GM12878 (cell line): ENCODE measurements at regions not wholly inside any gene's neighbourhood (a gene's known extent, or its start where the extent isn't known, plus 50 kb on each side); places are given as distances from the start of the nearest gene placed in this dataset.
"Not testable (repeated sequence)": the region's sequence is repeated elsewhere in the genome, so short reads cannot be mapped to it uniquely, and the experiment has no call there.

Experiments used
- ATAC-seq: fragments of 200-7000 bp; cut with Tn5 transposase; 3 replicates; pipeline ENCODE4 v1.9.1; 2020; ENCODE audit warnings: mild to moderate bottlenecking, moderate library complexity
- BruUV-seq: library from RNA; stranded (reverse); fragments of 400-500 nt; replicated peaks from 2 replicates; lab custom pipeline; 2021; lab: Mats Ljungman, UMichigan
- CTCF ChIA-PET: fragments of 300-600 bp; sonication (Branson Sonifier 250); formaldehyde crosslinking; extraction: SDS; loops from one replicate; lab custom pipeline; 2021; ENCODE audit warnings: inconsistent platforms; lab: Yijun Ruan, JAX
- POLR2A ChIA-PET: fragments of 350-600 bp; formaldehyde crosslinking; extraction: SDS; loops from one replicate; lab custom pipeline; 2021; ENCODE audit warnings: inconsistent platforms; lab: Charles Lee
- RAD21 ChIA-PET: fragments of 300-600 bp; sonication (Branson Sonifier 250); formaldehyde crosslinking; loops from one replicate; lab custom pipeline; 2023; ENCODE audit warnings: antibody characterized with exemption; ENCODE audit not compliant: unreplicated experiment; lab: Charles Lee
- SMC1A ChIA-PET: fragments of 300-600 bp; sonication (Branson Sonifier 250); formaldehyde crosslinking; loops from one replicate; lab custom pipeline; 2023; ENCODE audit not compliant: unreplicated experiment, uncharacterized antibody; lab: Charles Lee
- DNase-seq: peaks from one replicate; pipeline ENCODE4 v3.0.0-alpha.2; 2011; ENCODE audit warnings: low read depth, low spot score
- FAIRE-seq: peaks from 3 replicates; lab custom pipeline; 2011; peaks lifted over from hg19 to GRCh38; lab: Jason Lieb, UNC
- H2AFZ ChIP-seq: 2 replicates; pipeline ENCODE4 v1.6.0; 2011; ENCODE audit warnings: low read depth, low read length, control low read depth; ENCODE audit not compliant: control insufficient read depth
- H3K27ac ChIP-seq: 2 replicates; pipeline ENCODE4 v1.5.1; 2011; ENCODE audit warnings: control low read depth; ENCODE audit not compliant: control insufficient read depth, insufficient read depth
- H3K27me3 ChIP-seq, 2 experiments: replicated peaks in 1 of 2; 2 replicates each; pipeline versions ENCODE4 v1.6.0 to v1.6.1; 2011; ENCODE audit warnings: low read length in 1 of 2; ENCODE audit not compliant: control insufficient read depth in 2 of 2, insufficient read depth in 2 of 2
- H3K36me3 ChIP-seq, 2 experiments: 2 replicates each; pipeline ENCODE4 v1.5.1; 2011; ENCODE audit warnings: low read length in 1 of 2; ENCODE audit not compliant: control insufficient read depth in 2 of 2, insufficient read depth in 2 of 2
- H3K4me1 ChIP-seq: 2 replicates; pipeline ENCODE4 v1.6.1; 2011; ENCODE audit warnings: mild to moderate bottlenecking, low read length, moderate library complexity, mixed read lengths; ENCODE audit not compliant: control insufficient read depth, insufficient read depth
- H3K4me2 ChIP-seq: 2 replicates; pipeline ENCODE4 v1.6.0; 2011; ENCODE audit warnings: control low read depth; ENCODE audit not compliant: control insufficient read depth, insufficient read depth
- H3K4me3 ChIP-seq: fragments of 200-600 bp; sonication (generic); 2 replicates; pipeline ENCODE4 v1.5.1; 2016
- H3K79me2 ChIP-seq: 2 replicates; pipeline ENCODE4 v1.6.0; 2011; ENCODE audit warnings: low read length; ENCODE audit not compliant: control insufficient read depth, insufficient read depth
- H3K9ac ChIP-seq: 2 replicates; pipeline ENCODE4 v1.8.0; 2011; ENCODE audit warnings: low read length, control low read depth, mixed read lengths; ENCODE audit not compliant: control insufficient read depth, insufficient read depth
- H3K9me3 ChIP-seq: replicated peaks from 3 replicates; pipeline ENCODE4 v1.5.1; 2011; ENCODE audit warnings: mild to moderate bottlenecking, low read length; ENCODE audit not compliant: control insufficient read depth, insufficient read depth
- H4K20me1 ChIP-seq: 2 replicates; pipeline ENCODE4 v1.6.0; 2011; ENCODE audit not compliant: control insufficient read depth, insufficient read depth
- BMI1 ChIP-seq: fragments of 450-650 bp; IDR thresholded peaks from 2 replicates; pipeline ENCODE4 v1.6.1; 2016; ENCODE audit warnings: mild to moderate bottlenecking, moderate library complexity, borderline replicate concordance
- CBFB ChIP-seq: IDR thresholded peaks from 2 replicates; pipeline ENCODE4 v1.6.1; 2016; ENCODE audit warnings: antibody characterized with exemption, low read depth
- CBX5 ChIP-seq: sonication (generic); IDR thresholded peaks from 2 replicates; pipeline ENCODE4 v1.6.1; 2016; ENCODE audit warnings: low read depth, moderate library complexity, mild to moderate bottlenecking, inconsistent platforms
- RFX5 ChIP-seq: IDR thresholded peaks from 2 replicates; pipeline ENCODE4 v1.6.1; 2011; ENCODE audit warnings: low read depth, low read length, improper control_type of control experiment
- WGBS: methylation state at CpG from one replicate; pipeline ENCODE4 v1.1.6; 2016; ENCODE audit warnings: low lambda C conversion rate; ENCODE audit not compliant: insufficient replicate concordance, insufficient coverage; ENCODE audit errors: missing lambda C conversion rate; 5-methylcytosine and 5-hydroxymethylcytosine counted together
- in situ Hi-C: fragments of 300-500 bp; cut with MboI; formaldehyde crosslinking; loops from 9 replicates; pipeline ENCODE4 v1.14.3; 2018; ENCODE audit warnings: mixed read lengths
- intact Hi-C: fragments of 100-400 bp; cut with micrococcal nuclease; formaldehyde crosslinking; loops from one replicate; pipeline ENCODE4 v1.14.2; 2022; ENCODE audit not compliant: unreplicated experiment
- TF ChIP-seq, protein P1 (sequence below): fragments of 450-650 bp; formaldehyde crosslinking; IDR thresholded peaks from 2 replicates; pipeline ENCODE4 v1.4.0; 2020; ENCODE audit warnings: mild to moderate bottlenecking, moderate library complexity
- TF ChIP-seq, protein P2 (sequence below): IDR thresholded peaks from 2 replicates; pipeline ENCODE4 v1.6.1; 2011; ENCODE audit warnings: low read depth, low read length, improper control_type of control experiment, borderline replicate concordance
- TF ChIP-seq, protein P3 (sequence below): fragments of 450-650 bp; IDR thresholded peaks from 2 replicates; pipeline ENCODE4 v1.6.1; 2016; ENCODE audit warnings: mild to moderate bottlenecking, moderate library complexity, borderline replicate concordance

DNA sequence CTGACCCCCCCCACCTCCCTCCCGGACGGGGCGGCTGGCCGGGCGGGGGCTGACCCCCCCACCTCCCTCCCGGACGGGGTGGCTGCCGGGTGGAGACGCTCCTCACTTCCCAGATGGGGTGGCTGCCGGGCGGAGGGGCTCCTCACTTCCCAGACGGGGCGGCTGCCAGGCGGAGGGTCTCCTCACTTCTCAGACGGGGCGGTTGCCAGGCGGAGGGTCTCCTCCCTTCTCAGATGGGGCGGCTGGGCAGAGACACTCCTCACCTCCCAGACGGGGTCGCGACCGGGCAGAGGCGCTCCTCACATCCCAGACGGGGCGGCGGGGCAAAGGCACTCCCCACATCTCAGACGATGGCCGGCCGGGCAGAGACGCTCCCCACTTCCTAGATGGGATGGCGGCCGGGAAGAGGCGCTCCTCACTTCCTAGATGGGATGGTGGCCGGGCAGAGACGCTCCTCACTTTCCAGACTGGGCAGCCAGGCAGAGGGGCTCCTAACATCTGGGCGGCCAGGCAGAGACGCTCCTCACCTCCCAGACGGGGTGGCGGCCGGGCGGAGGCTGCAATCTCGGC is 597.6 kb downstream of the ZEB2 start:
- H3K9me3 ChIP-seq, FAIRE-seq, H3K27ac ChIP-seq, H3K79me2 ChIP-seq, RAD21 ChIA-PET, H3K4me3 ChIP-seq, POLR2A ChIA-PET, SMC1A ChIA-PET, DNase-seq, H3K9ac ChIP-seq, H3K36me3 ChIP-seq, H2AFZ ChIP-seq, H3K4me1 ChIP-seq, H3K27me3 ChIP-seq, intact Hi-C loops, H4K20me1 ChIP-seq, BruUV-seq, ATAC-seq, H3K4me2 ChIP-seq, in situ Hi-C loops, CTCF ChIA-PET: not testable (repeated sequence)
- 86% methylated on average over 19 of the region's 42 CpGs for WGBS

DNA sequence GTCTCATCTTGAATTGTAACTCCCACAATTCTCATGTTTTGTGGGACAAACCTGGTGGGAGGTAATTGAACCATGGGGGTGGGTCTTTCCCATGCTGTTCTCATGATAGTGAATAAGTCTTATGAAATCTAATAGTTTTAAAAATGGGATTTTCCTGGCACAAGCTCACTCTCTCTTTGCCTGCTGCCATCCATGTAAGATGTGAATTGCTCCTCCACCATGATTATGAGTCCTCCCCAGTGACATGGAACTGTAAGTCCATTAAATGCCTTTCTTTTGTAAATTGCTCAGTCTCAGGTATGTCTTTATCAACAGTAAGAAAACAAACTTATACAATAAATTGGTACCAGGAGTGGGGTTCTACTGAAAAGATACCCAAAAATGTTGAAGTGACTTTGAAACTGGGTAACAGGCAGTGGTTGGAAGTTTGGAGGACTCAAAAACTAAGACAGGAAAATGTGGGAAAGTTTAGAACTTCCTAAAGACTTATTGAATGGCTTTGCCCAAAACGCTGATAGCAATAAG is 601.4 kb downstream of the ZEB2 start:
- FAIRE-seq = no peak
- TF ChIP-seq, protein P1, sequence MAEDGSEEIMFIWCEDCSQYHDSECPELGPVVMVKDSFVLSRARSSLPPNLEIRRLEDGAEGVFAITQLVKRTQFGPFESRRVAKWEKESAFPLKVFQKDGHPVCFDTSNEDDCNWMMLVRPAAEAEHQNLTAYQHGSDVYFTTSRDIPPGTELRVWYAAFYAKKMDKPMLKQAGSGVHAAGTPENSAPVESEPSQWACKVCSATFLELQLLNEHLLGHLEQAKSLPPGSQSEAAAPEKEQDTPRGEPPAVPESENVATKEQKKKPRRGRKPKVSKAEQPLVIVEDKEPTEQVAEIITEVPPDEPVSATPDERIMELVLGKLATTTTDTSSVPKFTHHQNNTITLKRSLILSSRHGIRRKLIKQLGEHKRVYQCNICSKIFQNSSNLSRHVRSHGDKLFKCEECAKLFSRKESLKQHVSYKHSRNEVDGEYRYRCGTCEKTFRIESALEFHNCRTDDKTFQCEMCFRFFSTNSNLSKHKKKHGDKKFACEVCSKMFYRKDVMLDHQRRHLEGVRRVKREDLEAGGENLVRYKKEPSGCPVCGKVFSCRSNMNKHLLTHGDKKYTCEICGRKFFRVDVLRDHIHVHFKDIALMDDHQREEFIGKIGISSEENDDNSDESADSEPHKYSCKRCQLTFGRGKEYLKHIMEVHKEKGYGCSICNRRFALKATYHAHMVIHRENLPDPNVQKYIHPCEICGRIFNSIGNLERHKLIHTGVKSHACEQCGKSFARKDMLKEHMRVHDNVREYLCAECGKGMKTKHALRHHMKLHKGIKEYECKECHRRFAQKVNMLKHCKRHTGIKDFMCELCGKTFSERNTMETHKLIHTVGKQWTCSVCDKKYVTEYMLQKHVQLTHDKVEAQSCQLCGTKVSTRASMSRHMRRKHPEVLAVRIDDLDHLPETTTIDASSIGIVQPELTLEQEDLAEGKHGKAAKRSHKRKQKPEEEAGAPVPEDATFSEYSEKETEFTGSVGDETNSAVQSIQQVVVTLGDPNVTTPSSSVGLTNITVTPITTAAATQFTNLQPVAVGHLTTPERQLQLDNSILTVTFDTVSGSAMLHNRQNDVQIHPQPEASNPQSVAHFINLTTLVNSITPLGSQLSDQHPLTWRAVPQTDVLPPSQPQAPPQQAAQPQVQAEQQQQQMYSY (CRISPR knock-in tag) = no peak
- no peak for TF ChIP-seq BMI1
- TF ChIP-seq, protein P2, sequence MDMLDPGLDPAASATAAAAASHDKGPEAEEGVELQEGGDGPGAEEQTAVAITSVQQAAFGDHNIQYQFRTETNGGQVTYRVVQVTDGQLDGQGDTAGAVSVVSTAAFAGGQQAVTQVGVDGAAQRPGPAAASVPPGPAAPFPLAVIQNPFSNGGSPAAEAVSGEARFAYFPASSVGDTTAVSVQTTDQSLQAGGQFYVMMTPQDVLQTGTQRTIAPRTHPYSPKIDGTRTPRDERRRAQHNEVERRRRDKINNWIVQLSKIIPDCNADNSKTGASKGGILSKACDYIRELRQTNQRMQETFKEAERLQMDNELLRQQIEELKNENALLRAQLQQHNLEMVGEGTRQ = no peak
- TF ChIP-seq CBFB = no peak
- no peak for TF ChIP-seq RFX5
- no peak for TF ChIP-seq CBX5
- TF ChIP-seq, protein P3, sequence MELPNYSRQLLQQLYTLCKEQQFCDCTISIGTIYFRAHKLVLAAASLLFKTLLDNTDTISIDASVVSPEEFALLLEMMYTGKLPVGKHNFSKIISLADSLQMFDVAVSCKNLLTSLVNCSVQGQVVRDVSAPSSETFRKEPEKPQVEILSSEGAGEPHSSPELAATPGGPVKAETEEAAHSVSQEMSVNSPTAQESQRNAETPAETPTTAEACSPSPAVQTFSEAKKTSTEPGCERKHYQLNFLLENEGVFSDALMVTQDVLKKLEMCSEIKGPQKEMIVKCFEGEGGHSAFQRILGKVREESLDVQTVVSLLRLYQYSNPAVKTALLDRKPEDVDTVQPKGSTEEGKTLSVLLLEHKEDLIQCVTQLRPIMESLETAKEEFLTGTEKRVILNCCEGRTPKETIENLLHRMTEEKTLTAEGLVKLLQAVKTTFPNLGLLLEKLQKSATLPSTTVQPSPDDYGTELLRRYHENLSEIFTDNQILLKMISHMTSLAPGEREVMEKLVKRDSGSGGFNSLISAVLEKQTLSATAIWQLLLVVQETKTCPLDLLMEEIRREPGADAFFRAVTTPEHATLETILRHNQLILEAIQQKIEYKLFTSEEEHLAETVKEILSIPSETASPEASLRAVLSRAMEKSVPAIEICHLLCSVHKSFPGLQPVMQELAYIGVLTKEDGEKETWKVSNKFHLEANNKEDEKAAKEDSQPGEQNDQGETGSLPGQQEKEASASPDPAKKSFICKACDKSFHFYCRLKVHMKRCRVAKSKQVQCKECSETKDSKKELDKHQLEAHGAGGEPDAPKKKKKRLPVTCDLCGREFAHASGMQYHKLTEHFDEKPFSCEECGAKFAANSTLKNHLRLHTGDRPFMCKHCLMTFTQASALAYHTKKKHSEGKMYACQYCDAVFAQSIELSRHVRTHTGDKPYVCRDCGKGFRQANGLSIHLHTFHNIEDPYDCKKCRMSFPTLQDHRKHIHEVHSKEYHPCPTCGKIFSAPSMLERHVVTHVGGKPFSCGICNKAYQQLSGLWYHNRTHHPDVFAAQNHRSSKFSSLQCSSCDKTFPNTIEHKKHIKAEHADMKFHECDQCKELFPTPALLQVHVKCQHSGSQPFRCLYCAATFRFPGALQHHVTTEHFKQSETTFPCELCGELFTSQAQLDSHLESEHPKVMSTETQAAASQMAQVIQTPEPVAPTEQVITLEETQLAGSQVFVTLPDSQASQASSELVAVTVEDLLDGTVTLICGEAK = no peak

More for the DNA sequence above, 601.4 kb downstream of the ZEB2 start:
- CTCF ChIA-PET = no interaction called here
- H3K4me3 ChIP-seq = no peak overlapping the region
- H3K79me2 ChIP-seq = no peaks in the 10 kb centered on the region
- intact Hi-C loops = no loop called here
- H3K4me2 ChIP-seq = no peak overlapping the region
- DNase-seq (no peak), ATAC-seq (no peak)
- no peaks in the 10 kb centered on the region for H3K27me3 ChIP-seq
- SMC1A ChIA-PET = interaction anchor here (0.6 kb wide), 1 partner anchor 197 kb away, joined by 4 read pairs; no protein-coding TSS in a partner anchor
- no peaks in the 10 kb centered on the region for H3K36me3 ChIP-seq
- no peaks in the 10 kb centered on the region for H4K20me1 ChIP-seq
- in situ Hi-C loops = no loop called here
- RAD21 ChIA-PET = no interaction called here
- H2AFZ ChIP-seq = no peak overlapping the region
- POLR2A ChIA-PET = no interaction called here
- BruUV-seq = no TSS peak
- H3K9ac ChIP-seq = no peak overlapping the region
- no peaks in the 10 kb centered on the region for H3K4me1 ChIP-seq
- WGBS = 83% methylated on average over 1 of the region's 1 CpG
- H3K9me3 ChIP-seq = peaks cover 2% of the 10 kb centered on the region; the same call in 1 of the 3 replicates
- no peak overlapping the region for H3K27ac ChIP-seq
